DMS153 treated with DMSO at 0.1 percent for 48 hours (cell line): ENCODE measurements at regions not wholly inside any gene's neighbourhood (a gene's known extent, or its start where the extent isn't known, plus 50 kb on each side); places are given as distances from the start of the nearest gene placed in this dataset.

Experiments
- DNase-seq: peaks from one replicate; lab custom pipeline; 2025; ENCODE audit not compliant: unreplicated experiment; lab: John Stamatoyannopoulos, UW

DNA sequence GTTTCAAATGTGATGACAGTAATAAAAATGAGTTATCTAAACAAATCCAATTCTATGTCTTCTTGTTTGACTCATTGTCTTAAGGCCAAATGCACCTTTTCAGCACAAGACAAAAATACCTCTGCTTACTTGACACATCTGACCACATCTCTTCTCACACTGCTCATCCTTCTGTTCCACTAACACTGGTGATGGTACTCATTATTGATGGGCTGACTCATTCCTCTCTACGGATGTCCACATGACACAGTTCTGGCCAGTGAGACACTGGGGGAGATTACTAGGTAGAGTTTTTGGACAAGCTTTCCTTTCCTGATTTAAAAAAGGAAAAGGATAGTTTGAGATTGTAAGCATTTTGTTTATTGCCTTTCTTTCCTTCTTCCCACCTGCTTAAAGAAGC lies 410.6 kb upstream of the THRB start:
- no peak for DNase-seq

GRCh38 chr3:24907106-24907505 lies 412.5 kb upstream of the THRB start:
- DNase-seq = no peak

DNA sequence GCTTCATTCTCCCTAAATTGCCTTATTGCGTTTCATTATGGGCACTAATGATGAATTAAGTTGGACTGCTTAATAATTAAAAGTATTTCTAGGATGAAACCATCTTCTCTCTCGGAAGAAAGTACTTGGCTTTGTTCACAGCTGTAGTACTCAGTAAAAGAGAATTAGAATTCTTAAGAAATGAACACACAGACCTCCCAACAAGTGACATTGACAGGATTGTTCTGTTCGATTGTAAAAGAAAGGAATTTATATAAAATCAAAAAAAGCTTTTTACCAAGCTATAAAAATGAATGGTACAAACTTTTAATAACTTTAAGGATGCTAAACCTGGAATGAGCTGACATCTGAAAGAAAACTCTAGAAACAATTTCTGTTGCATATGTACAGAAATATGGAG lies 416.4 kb upstream of the THRB start:
- DNase-seq = no peak

DNA sequence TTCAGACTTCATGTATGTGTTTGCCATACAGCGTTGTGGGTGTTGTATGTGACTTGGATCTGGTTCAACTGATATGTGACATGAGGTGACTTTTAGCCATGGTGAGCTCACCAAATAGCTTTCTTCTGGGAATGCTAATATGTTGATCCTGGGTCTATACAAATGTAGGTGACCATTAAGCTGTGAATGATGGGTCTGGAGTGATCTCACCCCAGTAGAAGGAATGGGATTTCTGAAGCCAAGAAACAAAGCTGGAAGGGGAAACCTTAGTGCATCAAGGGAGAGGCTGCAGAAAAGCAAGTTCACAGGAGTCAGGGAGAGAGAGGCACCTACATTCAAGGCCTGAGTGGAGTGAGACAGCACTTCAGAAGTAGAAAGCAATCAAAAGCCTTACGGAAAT lies 421.0 kb upstream of the THRB start:
- no peak for DNase-seq

DNA sequence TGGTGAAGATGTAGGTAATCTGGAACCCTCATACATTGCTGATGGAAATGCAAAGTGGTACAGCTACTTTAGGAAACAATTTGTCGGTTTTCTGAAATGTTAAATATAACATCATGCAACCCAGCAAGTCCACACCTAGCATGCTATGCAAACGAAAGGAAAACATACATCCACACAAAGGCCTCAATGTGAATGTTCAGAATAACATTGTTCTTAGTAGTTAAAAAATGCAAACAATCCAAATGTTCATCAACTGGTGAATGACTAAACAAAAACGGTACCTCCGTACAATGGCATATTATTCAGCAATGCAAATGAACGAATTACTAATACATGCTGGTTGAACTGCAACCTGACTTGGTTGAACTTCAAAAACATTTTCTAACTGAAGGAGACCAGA lies 423.3 kb upstream of the THRB start:
- no peak for DNase-seq

- DNase-seq = no peak
Measured at GRCh38 chr3:24923570-24923969, 428.9 kb upstream of the THRB start.

- DNase-seq = no peak
Measured at GRCh38 chr3:24929521-24929920, 434.9 kb upstream of the THRB start.

DNA sequence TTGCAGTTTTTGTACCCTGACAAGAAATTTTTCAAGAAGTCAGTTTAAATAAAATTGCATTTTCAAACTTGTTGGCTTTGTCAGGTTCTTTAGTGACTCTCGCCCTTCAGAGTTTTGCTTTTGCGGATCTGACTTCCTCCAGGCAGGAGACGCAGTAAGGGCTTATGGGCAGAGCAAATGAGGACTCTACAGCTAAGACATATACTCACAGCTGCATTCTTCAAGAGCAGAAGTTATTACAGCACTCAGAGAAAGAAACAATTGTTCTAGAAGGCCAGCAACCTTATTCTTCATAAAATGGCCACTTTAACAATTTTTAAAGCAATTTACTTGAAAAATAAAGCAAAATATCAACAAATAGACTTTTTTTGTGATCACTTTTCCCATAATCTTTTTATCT lies 438.8 kb upstream of the THRB start:
- DNase-seq = no peak

- DNase-seq = no peak
Measured at GRCh38 chr3:24936574-24936973, 441.9 kb upstream of the THRB start.

DNA sequence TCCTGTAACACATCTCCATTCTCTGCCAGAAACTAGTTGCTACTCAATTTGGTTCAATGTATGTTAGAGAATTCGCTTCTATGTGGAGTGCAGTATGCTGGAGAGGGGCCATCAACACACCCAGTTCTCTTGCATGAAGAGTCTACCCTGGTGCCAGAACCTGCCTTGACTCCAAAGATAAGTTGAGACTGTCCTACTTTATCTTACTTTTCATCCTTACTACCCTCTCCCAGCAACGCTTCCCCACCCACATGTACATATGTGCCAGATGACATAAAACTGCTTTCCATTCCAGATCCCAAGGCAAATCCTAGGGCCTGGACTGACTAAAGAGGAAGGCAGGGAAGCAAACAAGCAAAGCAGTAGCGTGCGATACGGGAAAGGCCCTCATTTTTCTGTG lies 442.6 kb upstream of the THRB start:
- no peak for DNase-seq

DNA sequence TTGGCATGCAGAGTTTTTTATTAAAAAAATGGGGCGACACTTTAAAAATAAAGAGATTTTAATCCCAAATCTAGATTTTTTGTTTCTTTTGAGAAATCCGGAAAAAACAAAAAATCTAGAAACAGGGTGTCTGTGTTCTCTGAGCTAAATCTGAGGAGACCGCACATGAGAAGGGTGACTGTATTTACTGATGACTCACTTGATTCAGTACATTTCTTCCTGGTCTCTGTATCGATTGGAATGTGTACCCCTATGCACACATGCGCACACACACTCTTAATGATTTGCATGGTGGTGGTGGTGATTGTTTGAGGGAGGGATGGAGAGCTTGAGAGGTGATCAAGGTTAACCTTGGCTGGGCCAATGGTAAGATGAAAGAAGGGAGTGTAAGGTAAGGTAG lies 443.1 kb upstream of the THRB start:
- no peak for DNase-seq

DNA sequence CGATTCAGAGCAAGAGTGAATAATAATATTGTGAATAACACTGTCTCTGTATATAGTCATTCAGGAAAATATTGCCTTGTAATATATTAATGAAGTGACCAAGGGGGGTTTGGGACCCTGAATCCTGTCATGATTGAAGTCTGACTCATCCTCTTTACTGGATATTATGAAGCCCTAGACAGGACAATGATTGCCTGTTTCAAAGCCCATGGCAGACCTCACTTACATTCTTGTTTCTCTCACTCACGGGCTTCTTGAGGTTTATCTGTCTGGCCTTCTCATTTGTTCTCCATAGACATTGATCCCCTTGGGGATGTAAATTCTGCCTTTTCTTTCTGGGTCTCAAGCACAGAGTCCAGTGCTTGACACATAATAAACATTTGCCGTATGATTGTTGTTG lies 449.3 kb upstream of the THRB start:
- no peak for DNase-seq

GRCh38 chr3:24944805-24945520 lies 450.3 kb upstream of the THRB start:
- DNase-seq = no peak

DNA sequence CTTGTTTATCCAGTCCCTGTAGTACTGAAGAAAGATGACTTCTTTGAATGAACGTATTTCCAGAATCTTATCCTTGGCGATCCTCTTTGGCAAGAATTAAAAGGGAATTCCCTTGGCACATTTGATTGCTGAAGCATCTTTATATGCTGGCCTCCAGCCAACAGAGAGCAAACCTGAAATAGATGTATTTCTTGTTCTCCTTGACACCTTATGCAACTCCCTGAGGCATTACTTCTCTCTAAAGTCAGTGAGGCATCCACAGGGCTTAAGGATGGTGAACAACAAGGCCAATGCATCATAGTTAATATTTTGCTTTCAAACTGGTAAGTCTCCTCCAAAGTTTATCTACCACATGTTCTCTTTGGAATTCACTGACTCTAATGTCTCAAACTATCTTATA lies 450.9 kb upstream of the THRB start:
- DNase-seq = no peak

DNA sequence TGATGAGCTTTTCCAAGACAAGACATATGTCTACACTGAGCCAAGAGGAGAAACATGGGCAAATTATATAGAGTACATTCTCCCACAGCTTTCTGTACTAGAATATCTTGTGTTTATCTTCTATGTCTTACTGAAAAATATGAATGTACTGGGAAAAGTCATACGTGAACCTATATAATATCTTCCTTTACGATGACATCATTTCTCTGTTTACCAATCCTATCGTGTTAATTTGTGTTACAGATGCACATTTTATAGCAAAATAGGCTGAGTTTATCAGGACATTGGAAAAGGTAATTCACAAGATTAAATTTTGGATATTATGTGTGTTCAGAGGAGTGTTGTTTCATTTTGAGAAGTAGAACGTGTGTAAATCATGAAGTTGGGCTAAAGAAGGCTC lies 452.5 kb upstream of the THRB start:
- no peak for DNase-seq

DNA sequence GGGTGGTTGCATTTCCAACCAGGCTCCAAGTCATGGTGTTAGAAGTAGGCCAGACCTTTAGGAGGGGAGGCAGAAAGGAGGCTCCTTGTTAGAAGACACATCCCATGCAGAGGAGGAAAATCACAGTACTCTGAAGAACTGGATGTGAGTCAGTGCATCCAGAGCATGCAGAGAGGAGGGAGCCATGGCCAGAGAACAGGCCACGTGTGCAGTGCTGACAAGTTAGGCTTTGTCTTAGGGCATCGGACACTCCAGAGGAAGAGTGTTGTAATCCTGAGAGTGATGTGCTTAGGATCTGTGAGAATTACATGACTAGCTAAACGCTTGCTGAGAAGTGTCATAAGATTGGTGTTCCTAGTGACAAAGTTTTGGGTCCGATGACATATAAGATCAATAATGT lies 456.5 kb upstream of the THRB start:
- DNase-seq = no peak

DNA sequence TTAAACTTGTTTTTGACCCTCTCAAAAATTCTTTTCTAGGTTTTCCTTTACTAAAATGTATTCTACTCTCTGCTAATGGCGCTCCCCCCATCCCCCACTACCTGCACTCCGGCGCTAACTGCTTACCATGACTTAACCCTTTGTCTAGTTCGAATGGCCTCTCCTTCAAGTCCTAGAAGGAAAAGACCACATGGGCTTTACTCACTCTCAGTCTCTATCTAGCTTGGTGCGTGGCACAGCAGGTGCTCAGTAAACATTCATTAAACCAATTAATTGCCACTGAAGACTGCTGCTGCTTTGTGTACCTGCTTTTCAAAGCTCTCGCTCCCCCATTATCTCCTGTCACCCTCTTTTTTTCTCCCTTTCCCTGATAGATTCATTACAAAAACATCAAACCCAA lies 457.7 kb upstream of the THRB start:
- DNase-seq = no peak

- no peak for DNase-seq
Measured at GRCh38 chr3:24953060-24953771, 458.6 kb upstream of the THRB start.

- no peak for DNase-seq
Measured at GRCh38 chr3:24956613-24957012, 462.0 kb upstream of the THRB start.

- DNase-seq = no peak
Measured at GRCh38 chr3:24958271-24958670, 463.6 kb upstream of the THRB start.

GRCh38 chr3:24958910-24959447 lies 464.3 kb upstream of the THRB start:
- DNase-seq = no peak

DNA sequence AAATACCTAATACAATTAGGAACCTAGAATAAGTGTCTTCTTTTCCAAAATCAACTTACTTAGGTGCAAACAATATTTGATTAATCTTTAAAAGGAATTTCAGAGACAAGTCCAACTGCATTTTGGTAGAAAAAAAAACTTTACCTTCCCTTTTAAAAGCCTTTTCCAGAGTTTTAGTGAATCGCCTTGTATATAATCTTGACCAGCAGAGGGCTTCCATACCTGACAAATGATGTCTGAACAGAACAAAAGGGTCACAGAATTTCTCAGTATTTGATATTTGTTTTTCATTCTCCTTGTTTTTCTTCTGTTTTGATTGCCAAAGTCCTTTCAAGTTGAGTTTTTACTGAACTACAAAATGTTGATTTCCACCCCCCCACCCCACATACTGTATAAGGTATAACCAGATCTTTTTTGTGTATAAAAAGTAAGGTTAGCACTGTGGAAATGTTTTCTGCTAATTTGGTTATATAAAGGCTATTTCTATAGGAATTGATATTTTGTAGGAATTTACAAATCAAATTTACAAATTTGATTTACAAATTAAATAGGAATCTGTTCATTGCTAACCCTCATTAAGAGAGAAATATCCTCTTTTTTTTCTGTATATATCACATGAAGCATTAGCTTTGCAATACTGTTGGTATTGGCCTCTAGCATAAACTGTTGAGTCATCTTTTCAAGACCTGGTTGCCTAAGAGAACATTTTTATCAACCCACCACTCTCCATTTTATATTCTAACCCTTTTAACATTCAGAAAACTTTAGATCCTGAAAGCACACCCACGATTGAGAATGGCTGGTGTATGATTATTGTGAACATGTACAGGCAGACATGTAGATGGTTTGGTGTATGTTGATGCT lies 464.1 kb upstream of the RARB start:
- no peak for DNase-seq
